H9 (cell line): ENCODE measurements at regions not wholly inside any gene's neighbourhood (a gene's known extent, or its start where the extent isn't known, plus 50 kb on each side); places are given as distances from the start of the nearest gene placed in this dataset.

Source experiments
- DNase-seq: peaks from one replicate; pipeline ENCODE4 v3.0.0-alpha.2; 2017
- H2AFZ ChIP-seq: one replicate; pipeline ENCODE4 v1.6.1; 2013; ENCODE audit warnings: mild to moderate bottlenecking, low read length, control low read depth, moderate library complexity
- H2AK5ac ChIP-seq: 2 replicates; pipeline ENCODE4 v1.6.1; 2013; ENCODE audit warnings: low read length, control low read depth, mixed read lengths; ENCODE audit not compliant: insufficient read length
- H2BK120ac ChIP-seq: one replicate; pipeline ENCODE4 v1.6.1; 2013; ENCODE audit warnings: low read depth, mild to moderate bottlenecking, low read length, control low read depth, inconsistent platforms; ENCODE audit not compliant: poor library complexity, severe bottlenecking
- H2BK12ac ChIP-seq: 2 replicates; pipeline ENCODE4 v1.6.1; 2013; ENCODE audit warnings: low read length, control low read depth, mixed read lengths, low read depth; ENCODE audit not compliant: insufficient read length
- H2BK15ac ChIP-seq: 2 replicates; pipeline ENCODE4 v1.6.1; 2013; ENCODE audit warnings: low read depth, low read length, control low read depth
- H2BK20ac ChIP-seq: one replicate; pipeline ENCODE4 v1.6.1; 2013; ENCODE audit warnings: low read depth, mild to moderate bottlenecking, low read length, control low read depth, inconsistent platforms; ENCODE audit not compliant: poor library complexity, severe bottlenecking
- H2BK5ac ChIP-seq: 2 replicates; pipeline ENCODE4 v1.6.1; 2013; ENCODE audit warnings: low read length, control low read depth, mixed read lengths; ENCODE audit not compliant: insufficient read length
- H3K14ac ChIP-seq: 2 replicates; pipeline ENCODE4 v1.6.1; 2013; ENCODE audit warnings: low read length, control low read depth; ENCODE audit not compliant: insufficient read depth
- H3K18ac ChIP-seq: 2 replicates; pipeline ENCODE4 v1.6.1; 2013; ENCODE audit warnings: low read depth, mild to moderate bottlenecking, mixed read lengths, low read length, control low read depth; ENCODE audit not compliant: insufficient read length
- H3K23ac ChIP-seq: 2 replicates; pipeline ENCODE4 v1.6.1; 2013; ENCODE audit warnings: low read length, control low read depth, mixed read lengths, low read depth; ENCODE audit not compliant: insufficient read length
- H3K23me2 ChIP-seq: 2 replicates; pipeline ENCODE4 v1.6.1; 2013; ENCODE audit warnings: low read depth, mild to moderate bottlenecking, mixed read lengths, low read length, control low read depth; ENCODE audit not compliant: insufficient read length, poor library complexity, severe bottlenecking
- H3K27ac ChIP-seq: 2 replicates; pipeline ENCODE4 v1.5.1; 2013; ENCODE audit warnings: low read length, control low read depth, mixed read lengths, low read depth; ENCODE audit not compliant: insufficient read length
- H3K27me3 ChIP-seq: 2 replicates; pipeline ENCODE4 v1.6.1; 2013; ENCODE audit warnings: low read length, control low read depth, inconsistent platforms; ENCODE audit not compliant: insufficient read depth
- H3K4ac ChIP-seq: 2 replicates; pipeline ENCODE4 v1.6.1; 2013; ENCODE audit warnings: low read depth, mild to moderate bottlenecking, control low read depth, inconsistent platforms, low read length, moderate library complexity
- H3K4me1 ChIP-seq: 2 replicates; pipeline ENCODE4 v1.6.1; 2013; ENCODE audit warnings: low read length, control low read depth, inconsistent platforms; ENCODE audit not compliant: insufficient read depth
- H3K4me2 ChIP-seq: 2 replicates; pipeline ENCODE4 v1.6.1; 2013; ENCODE audit warnings: low read length, control low read depth, mixed read lengths; ENCODE audit not compliant: insufficient read length, insufficient read depth
- H3K56ac ChIP-seq: 2 replicates; pipeline ENCODE4 v1.6.1; 2013; ENCODE audit warnings: low read depth, mild to moderate bottlenecking, mixed read lengths, low read length, control low read depth; ENCODE audit not compliant: insufficient read length
- H3K79me1 ChIP-seq: 2 replicates; pipeline ENCODE4 v1.6.1; 2013; ENCODE audit warnings: low read depth, mild to moderate bottlenecking, moderate library complexity, low read length, control low read depth, inconsistent platforms; ENCODE audit not compliant: insufficient read depth, poor library complexity, severe bottlenecking
- H3K79me2 ChIP-seq: 2 replicates; pipeline ENCODE4 v1.6.1; 2013; ENCODE audit warnings: low read length, control low read depth, inconsistent platforms; ENCODE audit not compliant: insufficient read depth
- H3K9ac ChIP-seq: 2 replicates; pipeline ENCODE4 v1.6.1; 2013; ENCODE audit warnings: low read length, control low read depth, mixed read lengths; ENCODE audit not compliant: insufficient read length; ENCODE audit errors: extremely low read depth
- H3K9me3 ChIP-seq: one replicate; pipeline ENCODE4 v1.6.1; 2013; ENCODE audit warnings: low read depth, low read length, inconsistent platforms; ENCODE audit not compliant: control insufficient read depth
- H3T11ph ChIP-seq: one replicate; pipeline ENCODE4 v1.6.1; 2013; ENCODE audit warnings: mild to moderate bottlenecking, low read length, control low read depth, inconsistent platforms
- H4K20me1 ChIP-seq: one replicate; pipeline ENCODE4 v1.6.1; 2013; ENCODE audit not compliant: control insufficient read depth, insufficient read length, insufficient read depth
- H4K5ac ChIP-seq: 2 replicates; pipeline ENCODE4 v1.6.1; 2013; ENCODE audit warnings: low read depth, mild to moderate bottlenecking, mixed read lengths, low read length, control low read depth; ENCODE audit not compliant: insufficient read length
- H4K8ac ChIP-seq: replicated peaks from 2 replicates; pipeline ENCODE4 v1.6.1; 2013; ENCODE audit warnings: low read length, control low read depth, mixed read lengths, low read depth; ENCODE audit not compliant: insufficient read length
- H4K91ac ChIP-seq: 2 replicates; pipeline ENCODE4 v1.6.1; 2013; ENCODE audit warnings: low read depth, mild to moderate bottlenecking, moderate library complexity, mixed read lengths, low read length, control low read depth; ENCODE audit not compliant: insufficient read length
- H3K27ac Mint-ChIP-seq, 3 experiments: 2 replicates in 2 of 3; 3 replicates in 1 of 3; pipeline ENCODE4 v1.8.0; 2020 to 2021; ENCODE audit warnings: mixed read lengths in 3 of 3, mild to moderate bottlenecking in 1 of 3, moderate library complexity in 1 of 3
- H3K27me3 Mint-ChIP-seq: 2 replicates; pipeline ENCODE4 v1.8.0; 2021; ENCODE audit warnings: low read depth, mild to moderate bottlenecking, moderate library complexity, mixed read lengths
- H3K36me3 Mint-ChIP-seq, 3 experiments: 2 replicates in 2 of 3; 3 replicates in 1 of 3; pipeline ENCODE4 v1.8.0; 2020 to 2021; ENCODE audit warnings: low read depth in 3 of 3, mixed read lengths in 3 of 3; ENCODE audit not compliant: insufficient read depth in 1 of 3
- H3K4me1 Mint-ChIP-seq, 2 experiments: 2 replicates each; pipeline ENCODE4 v1.8.0; 2020; ENCODE audit warnings: mixed read lengths in 2 of 2
- H3K4me3 Mint-ChIP-seq, 2 experiments: 2 replicates in 1 of 2; 3 replicates in 1 of 2; pipeline ENCODE4 v1.8.0; 2020 to 2021; ENCODE audit warnings: mild to moderate bottlenecking in 2 of 2, mixed read lengths in 2 of 2, moderate library complexity in 1 of 2
- H3K9me3 Mint-ChIP-seq, 2 experiments: 2 replicates in 1 of 2; 3 replicates in 1 of 2; pipeline ENCODE4 v1.8.0; 2020; ENCODE audit warnings: mild to moderate bottlenecking in 2 of 2, mixed read lengths in 2 of 2, moderate library complexity in 1 of 2
- WGBS: extraction: QIAGEN DNeasy Blood & Tissue Kit; methylation state at CpG from one replicate; pipeline ENCODE4 v1.1.7; 2013; ENCODE audit warnings: missing lambda C conversion rate, low lambda C conversion rate, mixed read lengths; ENCODE audit not compliant: insufficient read length; ENCODE audit errors: extremely low coverage; 5-methylcytosine and 5-hydroxymethylcytosine counted together
- TF ChIP-seq, protein P1 (sequence below): fragments of 200-600 bp; sonication (generic); conservative IDR thresholded peaks from 3 replicates; pipeline ENCODE4 v1.8.0; 2021; ENCODE audit warnings: antibody characterized with exemption, mild to moderate bottlenecking

DNA sequence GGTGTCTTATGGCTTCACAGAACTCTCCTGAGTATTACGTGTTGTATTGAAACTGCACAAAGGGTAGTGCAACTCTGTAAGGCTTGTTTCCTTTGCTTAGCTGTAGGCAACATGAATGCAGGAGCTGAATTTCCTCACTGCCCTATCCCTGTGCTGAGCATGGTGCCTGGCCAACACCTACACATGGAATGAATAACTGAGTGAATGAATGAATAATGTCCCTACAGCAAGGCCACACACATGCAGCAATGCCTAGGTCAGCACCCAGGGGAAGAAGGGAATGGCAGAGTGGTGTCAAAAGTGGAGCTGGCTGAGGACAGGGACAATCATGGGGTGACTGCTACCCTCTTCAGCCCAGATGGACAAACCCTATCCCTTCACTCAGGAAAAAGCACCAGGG lies 655.9 kb downstream of the PTPRU start:
- no peaks in the 10 kb centered on the region for H3K79me2 ChIP-seq
- H2BK120ac ChIP-seq, result no peak overlapping the region
- H4K91ac ChIP-seq, result no peak overlapping the region
- Mint-ChIP-seq H3K36me3 (no peaks in the 10 kb centered on the region), H3K27me3 (peaks cover 9% of the 10 kb centered on the region), H3K9me3 (no peaks in the 10 kb centered on the region), H3K27ac (no peak overlapping the region), H3K4me3 (no peak overlapping the region), H3K4me1 (peaks cover 13 to 21% of the 10 kb centered on the region in 2 experiments)
- H3K9me3 ChIP-seq, result no peaks in the 10 kb centered on the region
- no peak overlapping the region for H2BK12ac ChIP-seq
- no peak overlapping the region for H3K18ac ChIP-seq
- DNase-seq, result no peak
- TF ChIP-seq, protein P1, sequence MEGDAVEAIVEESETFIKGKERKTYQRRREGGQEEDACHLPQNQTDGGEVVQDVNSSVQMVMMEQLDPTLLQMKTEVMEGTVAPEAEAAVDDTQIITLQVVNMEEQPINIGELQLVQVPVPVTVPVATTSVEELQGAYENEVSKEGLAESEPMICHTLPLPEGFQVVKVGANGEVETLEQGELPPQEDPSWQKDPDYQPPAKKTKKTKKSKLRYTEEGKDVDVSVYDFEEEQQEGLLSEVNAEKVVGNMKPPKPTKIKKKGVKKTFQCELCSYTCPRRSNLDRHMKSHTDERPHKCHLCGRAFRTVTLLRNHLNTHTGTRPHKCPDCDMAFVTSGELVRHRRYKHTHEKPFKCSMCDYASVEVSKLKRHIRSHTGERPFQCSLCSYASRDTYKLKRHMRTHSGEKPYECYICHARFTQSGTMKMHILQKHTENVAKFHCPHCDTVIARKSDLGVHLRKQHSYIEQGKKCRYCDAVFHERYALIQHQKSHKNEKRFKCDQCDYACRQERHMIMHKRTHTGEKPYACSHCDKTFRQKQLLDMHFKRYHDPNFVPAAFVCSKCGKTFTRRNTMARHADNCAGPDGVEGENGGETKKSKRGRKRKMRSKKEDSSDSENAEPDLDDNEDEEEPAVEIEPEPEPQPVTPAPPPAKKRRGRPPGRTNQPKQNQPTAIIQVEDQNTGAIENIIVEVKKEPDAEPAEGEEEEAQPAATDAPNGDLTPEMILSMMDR, result no peak
- no peak overlapping the region for H3T11ph ChIP-seq
- H3K9ac ChIP-seq, result no peak overlapping the region
- H3K23ac ChIP-seq, result no peak overlapping the region
- no peak overlapping the region for H4K5ac ChIP-seq
- H3K14ac ChIP-seq, result no peak overlapping the region
- no peaks in the 10 kb centered on the region for H3K23me2 ChIP-seq
- no peak overlapping the region for H2AFZ ChIP-seq
- H2AK5ac ChIP-seq, result no peak overlapping the region
- H3K27ac ChIP-seq, result no peak overlapping the region
- no peak overlapping the region for H4K8ac ChIP-seq
- no CpG with 5 or more reads among the region's 1 CpG for WGBS
- H4K20me1 ChIP-seq, result no peaks in the 10 kb centered on the region
- no peaks in the 10 kb centered on the region; the same call in 1 of the 2 replicates for H3K4me1 ChIP-seq
- no peak overlapping the region for H2BK15ac ChIP-seq
- H3K27me3 ChIP-seq, result no peaks in the 10 kb centered on the region
- no peaks in the 10 kb centered on the region for H3K79me1 ChIP-seq
- no peak overlapping the region for H3K4me2 ChIP-seq
- H3K56ac ChIP-seq, result no peak overlapping the region
- no peak overlapping the region for H2BK5ac ChIP-seq
- no peak overlapping the region for H2BK20ac ChIP-seq
- no peak overlapping the region for H3K4ac ChIP-seq
